NCI-H2227 (cell line): ENCODE measurements at regions not wholly inside any gene's neighbourhood (a gene's known extent, or its start where the extent isn't known, plus 50 kb on each side); places are given as distances from the start of the nearest gene placed in this dataset.
"Not testable (repeated sequence)": the region's sequence is repeated elsewhere in the genome, so short reads cannot be mapped to it uniquely, and the experiment has no call there.

Experiments
- DNase-seq: peaks from one replicate; lab custom pipeline; 2025; ENCODE audit not compliant: unreplicated experiment; lab: John Stamatoyannopoulos, UW

DNA sequence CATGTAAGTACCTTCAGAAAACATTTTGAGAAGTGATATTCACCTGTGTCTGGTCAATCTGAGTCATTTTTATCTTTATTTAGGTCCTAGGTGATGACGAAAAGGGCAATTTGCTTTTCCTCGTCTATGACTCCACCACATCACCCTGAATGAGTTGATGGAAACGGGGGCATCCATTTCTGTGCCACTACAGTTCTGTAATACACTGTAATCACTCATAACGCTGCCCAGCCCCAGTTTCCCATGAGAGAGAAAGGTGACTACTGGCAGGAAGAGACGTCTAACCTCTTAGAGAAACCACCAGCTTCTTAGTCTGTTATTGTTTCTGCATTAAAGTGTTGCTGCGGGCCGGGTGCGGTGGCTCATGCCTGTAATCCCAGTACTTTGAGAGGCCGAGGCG lies 205.3 kb upstream of the MKLN1 start:
- DNase-seq = no peak

DNA sequence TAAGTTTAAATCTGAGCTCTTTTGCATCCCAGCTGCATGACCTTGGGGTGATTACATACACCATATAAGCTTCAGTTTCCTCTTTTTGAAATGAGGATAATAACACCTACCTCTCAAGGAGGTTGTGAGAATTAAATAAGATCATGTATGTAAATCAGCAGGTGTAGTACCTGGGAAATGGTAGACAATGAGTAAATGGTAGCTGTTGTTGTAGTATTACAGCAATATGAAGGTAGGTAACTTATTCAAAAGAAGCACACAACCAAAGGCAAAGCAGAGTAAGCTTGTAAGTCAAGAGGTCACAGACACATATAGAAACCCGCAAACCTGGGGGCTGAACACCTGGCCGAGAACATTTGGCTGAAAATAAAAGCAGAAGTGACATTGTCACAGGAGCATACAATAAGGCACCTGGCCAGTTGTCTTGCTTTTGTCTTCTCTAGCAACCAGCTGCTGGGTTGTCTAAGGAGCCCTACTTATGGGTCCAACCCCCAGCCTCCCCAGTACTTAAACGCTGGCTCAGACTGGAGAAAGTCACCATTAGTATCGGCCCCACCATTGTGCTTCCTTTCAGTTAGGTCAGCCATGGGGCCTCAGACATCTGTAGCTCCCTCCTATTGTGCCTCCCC lies 203.6 kb upstream of the MKLN1 start:
- no peak for DNase-seq

DNA sequence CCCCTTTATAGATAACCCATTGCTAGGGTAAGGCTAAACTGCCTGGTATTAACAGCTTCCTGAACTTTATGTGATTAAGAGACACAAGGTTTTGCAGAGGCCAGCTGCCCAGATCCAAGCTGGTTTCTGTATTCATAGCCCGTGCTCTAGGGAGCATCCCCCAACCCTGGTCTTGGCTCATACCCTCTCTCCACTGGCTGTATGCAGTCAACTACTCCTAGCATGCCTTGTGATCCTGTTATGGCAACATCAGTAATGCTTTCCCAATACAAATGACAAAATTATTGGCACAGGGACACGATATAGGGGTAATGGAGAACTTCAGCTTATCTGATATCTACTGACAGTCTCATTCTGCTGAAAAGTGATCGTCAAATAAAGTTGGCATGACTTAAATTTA lies 202.8 kb upstream of the MKLN1 start:
- DNase-seq = no peak

DNA sequence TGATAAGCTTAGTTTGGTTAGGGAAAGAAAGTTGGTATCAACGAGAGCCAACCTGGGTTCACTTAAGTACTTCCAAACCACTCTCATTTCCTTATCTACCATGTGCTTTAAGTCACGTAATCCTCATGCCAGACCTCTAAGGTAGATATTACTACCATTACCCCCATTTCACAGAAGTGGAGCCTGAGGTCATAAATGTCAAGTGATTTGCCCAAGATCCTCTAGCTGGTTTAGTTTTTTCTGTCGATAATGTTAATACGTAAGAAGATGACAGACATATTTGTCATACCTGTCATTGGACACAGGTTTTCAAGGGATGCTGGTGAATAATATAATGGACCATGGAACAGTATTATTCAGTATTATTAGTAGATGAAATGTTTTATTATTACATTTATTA lies 197.4 kb upstream of the MKLN1 start:
- DNase-seq = no peak

DNA sequence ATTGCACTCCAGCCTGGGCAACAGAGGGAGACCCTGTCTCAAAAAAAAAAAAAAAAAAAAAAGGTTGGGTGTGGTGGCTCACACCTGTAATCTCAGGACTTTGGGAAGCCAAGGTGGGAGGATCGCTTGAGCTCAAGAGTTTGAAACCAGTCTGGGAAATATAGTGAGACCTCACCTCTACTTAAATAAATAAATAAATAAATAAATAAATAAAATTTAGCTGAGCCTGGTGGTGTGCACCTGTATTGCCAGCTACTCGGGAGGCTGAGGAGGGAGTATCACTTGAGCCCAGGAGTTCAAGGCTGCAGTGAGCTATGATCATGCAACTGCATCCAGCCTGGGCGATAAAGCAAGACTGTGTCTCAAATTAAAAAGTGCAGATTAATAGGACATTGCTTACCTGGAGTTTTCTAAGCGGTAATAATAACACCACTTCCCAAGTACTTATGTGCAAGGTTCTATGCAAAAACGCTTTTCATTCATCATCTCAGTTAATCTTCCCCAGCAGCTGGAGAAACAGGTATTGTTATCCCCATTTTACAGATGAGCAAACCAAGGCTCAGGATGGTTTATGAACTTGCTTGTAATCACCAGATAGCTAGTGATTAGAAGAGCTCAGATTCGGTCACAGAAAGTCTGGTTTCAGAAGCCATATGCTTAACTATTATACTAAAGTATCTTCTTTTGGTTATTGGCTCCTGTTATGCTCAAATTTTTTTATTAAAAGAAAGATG lies 196.5 kb upstream of the MKLN1 start:
- no peak for DNase-seq

DNA sequence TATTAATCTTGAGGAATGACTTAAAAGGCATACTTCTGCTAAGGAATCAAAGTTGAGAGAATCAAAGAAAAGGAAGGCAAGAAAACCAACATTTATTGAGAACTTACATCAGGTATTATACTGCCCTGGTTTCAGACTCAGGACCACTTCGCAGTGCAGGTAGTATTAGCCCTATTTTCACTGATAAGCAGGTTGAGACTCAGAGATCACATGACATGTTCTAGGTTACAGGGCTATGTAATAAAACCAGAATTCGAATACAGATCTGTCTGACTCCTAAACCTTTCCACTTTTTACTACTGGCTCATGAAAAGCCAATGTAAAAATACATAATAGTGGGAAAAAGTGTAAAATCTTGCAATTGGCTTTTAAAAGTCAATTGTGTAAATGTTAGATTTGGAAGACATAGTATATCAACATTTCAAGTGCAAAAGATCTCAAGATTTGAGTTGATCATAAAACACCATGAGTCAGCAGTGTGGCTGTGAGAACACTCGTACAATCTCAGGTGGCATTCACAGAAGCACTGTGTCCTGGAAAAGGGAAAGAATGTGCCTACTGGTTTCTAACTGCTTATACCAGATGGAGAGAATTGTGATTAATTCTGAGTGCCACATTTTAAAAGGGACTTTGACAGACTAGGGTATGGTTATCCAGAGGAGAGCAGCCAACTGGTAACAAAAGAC lies 195.8 kb upstream of the MKLN1 start:
- DNase-seq = no peak

DNA sequence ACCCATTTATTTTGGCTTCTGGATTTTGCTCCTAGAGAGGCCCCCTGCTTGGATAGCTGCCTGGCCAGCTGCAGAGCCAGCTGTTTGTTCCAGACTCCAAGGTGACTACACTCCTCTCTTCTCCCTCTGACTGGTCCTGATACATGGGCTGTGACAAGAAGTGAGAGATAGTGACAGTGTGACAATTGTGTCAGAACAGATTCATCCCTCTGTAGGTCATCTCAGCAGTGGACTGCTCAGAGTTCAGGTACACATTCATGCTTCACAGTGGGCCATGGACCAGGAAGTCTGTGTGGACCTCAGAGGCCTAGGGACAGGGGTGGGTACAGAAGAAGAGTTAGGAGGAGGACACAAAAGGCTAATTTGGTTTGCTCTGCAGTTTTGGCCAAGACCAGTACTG lies 188.2 kb upstream of the MKLN1 start:
- DNase-seq = no peak

DNA sequence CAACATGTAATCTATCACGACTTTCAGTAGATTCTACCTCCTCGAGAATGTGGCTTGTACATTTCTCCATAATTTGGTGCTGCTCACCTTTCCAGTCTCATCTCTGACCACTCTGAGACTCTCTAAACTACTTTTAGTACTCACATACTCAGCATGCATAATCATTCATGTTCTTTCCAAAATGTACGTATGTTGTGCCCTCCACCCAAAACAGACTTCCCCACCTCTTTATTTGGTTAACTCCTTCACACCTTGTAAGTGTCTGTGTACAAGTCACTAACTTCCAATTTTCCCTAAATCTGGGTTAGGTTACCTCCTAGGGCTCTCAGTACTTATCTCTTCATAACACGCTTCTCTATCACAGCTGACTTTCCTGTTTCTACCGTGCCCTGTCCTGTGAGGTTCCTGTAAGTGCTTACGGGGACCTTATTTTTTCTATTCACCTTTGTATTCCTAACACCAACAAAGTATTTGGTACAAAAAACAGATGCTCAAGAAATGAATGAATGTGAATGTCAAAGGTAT lies 186.2 kb upstream of the MKLN1 start:
- no peak for DNase-seq

DNA sequence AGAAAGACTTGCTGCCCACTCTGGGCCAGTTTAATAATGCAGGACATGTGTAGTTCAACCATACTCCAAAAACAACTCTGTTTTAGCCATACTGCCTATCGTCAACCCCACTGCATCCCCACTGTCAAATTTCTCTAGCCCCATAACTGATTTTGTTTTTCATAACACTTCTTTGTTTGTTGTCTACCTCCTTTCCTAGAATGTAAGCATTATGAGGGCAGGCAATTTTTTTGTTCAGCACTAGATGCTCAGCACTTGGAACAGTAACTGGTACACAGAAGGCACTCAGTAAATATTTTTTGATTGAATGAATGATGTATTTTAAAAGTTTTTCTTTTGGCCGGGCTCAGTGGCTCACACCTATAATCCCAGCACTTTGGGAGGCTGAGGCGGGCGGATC lies 183.8 kb upstream of the MKLN1 start:
- DNase-seq = no peak

DNA sequence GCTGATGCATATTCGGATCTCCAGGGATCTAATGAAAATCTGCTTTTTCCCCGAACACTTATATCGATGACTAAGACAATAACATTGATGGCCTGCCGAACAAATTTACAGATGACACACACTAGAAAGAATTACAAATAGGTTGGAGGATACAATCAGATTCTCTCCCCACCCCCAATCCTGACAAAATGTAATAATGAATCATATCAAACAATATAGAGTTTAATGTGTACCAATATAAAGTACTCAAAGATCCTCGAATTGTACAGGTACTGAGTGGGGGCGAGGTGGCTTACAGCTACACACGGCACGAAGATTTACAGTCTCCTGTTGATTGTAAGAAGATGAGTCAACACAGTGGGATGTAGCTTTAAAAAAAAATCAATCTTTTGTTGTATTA lies 182.7 kb upstream of the MKLN1 start:
- no peak for DNase-seq

DNA sequence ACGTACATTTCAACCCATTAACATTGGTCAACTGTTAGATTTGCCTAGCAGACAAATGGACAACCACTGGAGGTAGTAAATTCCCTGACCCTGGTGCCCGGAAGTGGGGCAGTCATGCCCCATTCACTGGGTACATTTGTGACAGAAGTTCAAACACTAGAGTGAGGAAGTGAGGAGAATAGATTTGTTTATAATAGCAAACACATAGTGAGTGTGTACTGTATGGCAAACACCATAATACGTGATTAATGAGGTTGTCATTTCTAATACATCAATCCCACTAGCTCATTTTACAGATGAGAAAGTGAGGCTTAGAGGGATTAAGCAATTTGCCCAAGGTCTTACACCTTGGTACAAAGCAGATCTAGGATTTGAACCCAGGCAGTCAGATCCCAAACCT lies 181.9 kb upstream of the MKLN1 start:
- DNase-seq = no peak

DNA sequence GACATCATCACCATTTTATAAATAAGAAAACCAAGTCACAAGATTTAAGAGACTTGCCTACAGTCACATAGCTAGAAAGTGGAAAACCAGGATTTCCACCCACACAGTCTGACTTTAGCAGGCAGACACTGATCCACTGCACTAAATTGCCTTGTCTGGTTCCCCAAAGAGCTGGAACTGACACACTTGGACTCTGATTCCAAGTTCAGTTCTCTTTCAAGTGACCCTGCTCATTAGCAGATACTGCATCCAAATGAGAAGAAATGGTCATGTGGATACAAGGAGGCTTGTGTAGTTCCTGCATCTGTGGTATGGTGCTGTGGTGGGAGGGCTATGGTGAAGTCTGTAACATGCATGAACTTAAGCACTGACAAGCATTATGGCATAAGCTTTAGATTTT lies 180.1 kb upstream of the MKLN1 start:
- no peak for DNase-seq

DNA sequence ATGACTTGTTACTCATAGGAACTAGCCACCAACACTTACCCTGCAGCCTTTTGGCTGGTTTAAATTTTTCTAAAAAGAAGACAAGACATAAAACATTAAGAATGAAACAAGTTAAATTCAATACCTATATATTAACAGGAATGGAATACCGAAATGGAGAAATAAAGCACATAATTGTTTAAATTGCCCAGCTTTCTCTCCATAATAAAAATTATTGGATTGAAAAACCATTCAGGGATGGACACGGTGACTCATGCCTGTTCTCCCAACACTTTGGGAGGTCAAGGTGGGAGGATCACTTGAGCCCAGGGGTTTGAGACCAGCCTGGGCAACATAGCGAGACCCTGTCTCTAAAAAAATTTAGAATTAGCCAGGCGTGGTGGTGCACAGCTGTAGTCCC lies 179.4 kb upstream of the MKLN1 start:
- DNase-seq = no peak

DNA sequence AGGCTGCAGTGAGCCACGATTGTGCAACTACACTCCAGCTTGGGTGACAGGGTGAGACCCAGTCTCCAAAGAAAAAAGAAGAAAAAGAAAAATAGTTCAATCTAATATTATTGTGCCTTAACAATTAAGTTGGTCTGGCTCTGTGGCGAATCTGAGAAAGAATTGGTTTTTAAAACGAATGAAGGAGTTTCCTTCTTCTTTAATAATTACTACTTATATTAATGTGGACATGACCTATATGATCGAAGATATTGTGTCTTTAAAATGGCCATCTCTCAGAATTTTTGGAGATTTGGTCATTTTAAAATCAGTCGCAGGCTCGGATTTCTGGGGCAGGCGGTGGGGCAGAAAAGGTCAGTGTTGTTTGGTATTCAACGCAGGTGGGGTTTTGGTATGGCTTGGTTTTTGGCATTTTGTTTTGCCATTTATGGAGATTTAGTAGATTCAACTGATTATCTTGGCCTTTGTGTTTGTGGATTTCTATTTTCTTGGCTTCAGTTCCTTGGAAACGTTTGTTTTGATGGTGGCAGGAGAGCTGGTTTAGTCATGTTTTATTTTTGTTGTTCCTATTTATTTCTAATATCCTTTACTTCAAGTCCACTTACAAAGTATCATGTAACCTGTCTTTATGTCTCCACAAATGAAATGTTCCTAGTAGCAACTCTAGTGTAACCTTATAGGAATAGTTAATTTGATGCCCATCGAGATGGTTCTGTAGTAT lies 178.8 kb upstream of the MKLN1 start:
- no peak for DNase-seq

DNA sequence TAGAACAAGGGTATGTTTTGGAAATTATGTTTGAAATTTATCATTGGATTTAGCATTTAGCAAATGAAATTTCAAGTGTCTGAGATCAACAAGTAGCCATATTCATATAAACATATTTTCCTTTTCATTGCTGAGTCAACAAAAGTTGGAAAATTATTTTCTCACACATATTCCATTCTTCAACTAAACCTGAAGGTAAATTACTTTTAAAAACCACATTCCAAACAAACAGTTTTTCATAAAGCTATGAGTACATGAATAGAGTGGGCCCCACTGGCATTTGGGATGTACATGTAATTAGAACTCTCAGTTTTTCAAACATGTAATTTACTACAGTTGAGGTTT lies 178.3 kb upstream of the MKLN1 start:
- DNase-seq = no peak

DNA sequence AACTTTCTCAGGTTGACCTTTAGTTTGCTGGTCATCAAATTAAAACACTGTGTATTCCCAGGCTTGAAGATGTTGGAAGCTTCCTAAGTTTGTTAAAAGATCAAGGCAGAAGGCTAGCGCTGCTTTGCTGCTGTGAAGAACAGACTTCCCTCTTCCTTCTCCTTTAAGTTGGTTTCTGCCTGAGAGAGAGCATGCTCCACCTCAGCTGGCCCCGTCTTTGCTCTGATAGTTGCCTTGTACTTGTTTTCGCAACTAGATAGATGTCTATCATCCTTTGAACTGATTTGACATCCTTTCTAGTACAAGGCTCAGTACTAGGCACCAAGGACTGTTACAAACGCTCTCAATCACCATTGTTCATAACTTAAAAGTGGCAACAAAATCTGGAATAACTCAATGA lies 177.8 kb upstream of the MKLN1 start:
- DNase-seq = no peak

DNA sequence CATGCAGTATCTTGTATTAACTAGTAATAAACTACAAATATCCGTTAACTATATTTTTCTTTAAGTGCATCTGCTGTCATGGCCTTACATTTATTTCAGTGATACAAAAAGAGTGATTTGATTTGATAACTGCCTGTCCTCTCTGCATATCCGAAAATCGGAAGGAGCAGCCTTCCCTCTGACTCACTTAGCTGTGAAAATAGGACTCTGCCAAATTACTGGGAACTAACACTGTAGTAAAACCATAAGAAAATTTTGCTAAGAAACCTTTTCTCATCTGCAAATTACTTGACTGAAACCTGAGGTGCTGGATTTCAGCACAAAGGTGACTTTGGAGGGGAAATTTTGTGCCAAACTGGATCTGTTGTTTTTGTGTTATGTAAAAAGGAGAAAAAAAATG lies 176.6 kb upstream of the MKLN1 start:
- no peak for DNase-seq

DNA sequence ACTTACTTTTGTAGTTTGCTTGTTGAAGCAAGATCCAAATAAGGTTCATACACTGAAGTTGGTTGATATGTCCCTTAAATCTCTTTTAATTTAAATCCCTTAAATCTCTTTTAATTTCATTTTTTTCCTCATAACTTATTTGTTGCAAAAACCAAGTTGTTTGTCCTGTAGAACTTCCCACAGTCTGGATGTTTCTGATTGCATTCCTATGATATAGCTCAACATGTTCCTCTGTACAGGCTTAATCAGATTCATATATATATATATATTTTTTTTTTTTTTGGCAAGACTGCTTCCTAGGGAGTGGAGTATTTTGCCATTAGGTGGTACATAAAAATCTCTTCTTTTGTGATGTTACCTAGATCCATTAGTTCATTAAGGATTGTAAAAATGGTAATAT lies 174.9 kb upstream of the MKLN1 start:
- no peak for DNase-seq

DNA sequence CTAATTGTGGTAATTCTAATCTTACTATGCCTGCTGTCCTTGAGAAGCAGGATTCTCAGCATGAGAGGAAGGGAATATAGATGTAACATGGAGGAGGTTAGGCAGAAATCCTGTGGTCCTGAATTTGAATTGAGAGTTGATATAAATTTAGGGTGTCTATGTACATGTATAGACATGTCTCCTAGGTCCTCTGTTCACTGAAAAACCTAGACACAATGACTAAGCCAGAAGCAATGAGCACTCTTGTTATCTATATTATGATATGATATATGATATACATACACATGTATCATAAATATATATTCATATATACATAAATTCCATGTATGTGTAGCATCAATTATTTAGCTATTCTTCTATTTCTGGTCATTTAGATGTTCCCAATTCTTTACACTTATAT lies 173.3 kb upstream of the MKLN1 start:
- DNase-seq = no peak

DNA sequence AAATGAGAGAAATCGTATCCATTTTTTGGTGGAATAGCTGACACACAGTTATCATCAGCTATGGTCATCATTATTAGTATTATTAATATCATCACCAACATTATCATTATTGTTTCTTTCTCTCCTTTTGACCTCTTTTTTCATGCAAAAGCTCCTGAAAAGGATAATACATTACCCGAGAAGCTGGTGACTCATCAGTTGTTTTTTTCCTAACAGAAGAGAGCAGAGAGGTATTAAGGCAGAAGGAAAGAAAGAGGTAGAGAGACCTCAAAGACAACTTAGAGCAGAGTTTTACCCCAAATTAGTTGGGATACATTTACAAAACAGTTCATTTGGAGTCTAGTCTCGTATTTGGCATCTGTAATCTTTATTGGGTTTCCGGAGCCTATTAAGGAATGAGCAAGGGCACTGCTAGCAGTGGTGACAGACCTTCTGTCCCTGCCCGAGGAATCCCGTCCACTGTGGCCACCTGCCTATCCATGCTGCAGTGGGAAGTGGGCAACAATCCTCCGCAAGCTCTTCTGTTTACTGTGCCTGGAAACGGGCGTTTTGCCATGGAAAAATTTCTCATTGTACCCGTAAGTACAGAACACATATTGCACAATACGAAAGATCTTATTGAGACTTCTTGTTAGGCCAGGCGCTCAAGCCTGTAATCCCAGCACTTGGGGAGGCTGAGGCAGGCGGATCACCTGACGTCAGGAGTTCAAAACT lies 170.0 kb upstream of the MKLN1 start:
- DNase-seq = no peak

DNA sequence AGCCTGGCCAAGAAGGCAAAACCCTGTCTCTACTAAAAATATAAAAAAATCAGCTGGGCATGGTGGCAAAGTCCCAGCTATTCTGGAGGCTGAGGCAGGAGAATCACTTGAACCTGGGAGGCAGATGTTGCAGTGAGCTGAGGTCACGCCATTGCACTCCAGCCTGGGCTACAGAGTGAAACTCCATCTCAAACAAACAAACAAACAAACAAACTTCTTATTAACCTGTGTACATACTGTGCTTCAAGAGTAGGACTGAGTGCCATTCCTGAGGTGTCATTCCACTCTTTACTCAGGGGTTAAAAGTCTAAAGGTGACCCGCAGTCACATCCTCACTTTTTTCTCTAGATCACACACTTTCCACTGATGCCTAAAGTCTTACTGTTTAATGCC lies 169.4 kb upstream of the MKLN1 start:
- not testable (repeated sequence) for DNase-seq
